Stimulated activated CD4-positive, alpha-beta T cell treated with anti-CD3 and anti-CD28 coated beads, Interleukin-12 subunit alpha, Interleukin-12 subunit beta, amount 100 ng/mL, for 48 hours (primary cell): ENCODE measurements at regions not wholly inside any gene's neighbourhood (a gene's known extent, or its start where the extent isn't known, plus 50 kb on each side); places are given as distances from the start of the nearest gene placed in this dataset.
"Not testable (repeated sequence)": the region's sequence is repeated elsewhere in the genome, so short reads cannot be mapped to it uniquely, and the experiment has no call there.

Experiments
- DNase-seq, 3 donors: peaks; one replicate each; pipeline ENCODE4 v3.0.0-alpha.2; 2020; ENCODE audit warnings: low read depth in 2 of 3, low spot score in 1 of 3

GRCh38 chr7:25698451-25699113 lies 453.4 kb upstream of the NFE2L3 start:
- no peak for DNase-seq

GRCh38 chr7:25700141-25700540 lies 451.9 kb upstream of the NFE2L3 start:
- not testable (repeated sequence) for DNase-seq

GRCh38 chr7:25704413-25704812 lies 447.6 kb upstream of the NFE2L3 start:
- DNase-seq, result no peak

GRCh38 chr7:25706764-25707163 lies 445.2 kb upstream of the NFE2L3 start:
- DNase-seq, result no peak

GRCh38 chr7:25707768-25708620 lies 444.0 kb upstream of the NFE2L3 start:
- DNase-seq, result no peak

GRCh38 chr7:25710959-25711358 lies 441.0 kb upstream of the NFE2L3 start:
- DNase-seq, result no peak

GRCh38 chr7:25711940-25712339 lies 440.1 kb upstream of the NFE2L3 start:
- DNase-seq, result no peak

- no peak for DNase-seq
Measured at GRCh38 chr7:25712500-25712899, 439.5 kb upstream of the NFE2L3 start.

GRCh38 chr7:25714013-25714412 lies 438.0 kb upstream of the NFE2L3 start:
- DNase-seq, result no peak

GRCh38 chr7:25716421-25716820 lies 435.6 kb upstream of the NFE2L3 start:
- DNase-seq, result no peak

GRCh38 chr7:25718596-25718995 lies 433.4 kb upstream of the NFE2L3 start:
- no peak for DNase-seq

GRCh38 chr7:25719190-25719896 lies 432.7 kb upstream of the NFE2L3 start:
- DNase-seq, result no peak

- no peak for DNase-seq
Measured at GRCh38 chr7:25720427-25720826, 431.6 kb upstream of the NFE2L3 start.

GRCh38 chr7:25722856-25723255 lies 429.1 kb upstream of the NFE2L3 start:
- DNase-seq, result no peak

- DNase-seq, result no peak
Measured at GRCh38 chr7:25725451-25725850, 426.5 kb upstream of the NFE2L3 start.

GRCh38 chr7:25726170-25726780 lies 425.7 kb upstream of the NFE2L3 start:
- DNase-seq, result no peak

GRCh38 chr7:25726781-25727311 lies 425.2 kb upstream of the NFE2L3 start:
- DNase-seq, result no peak

- no peak for DNase-seq
Measured at GRCh38 chr7:25727446-25727845, 424.6 kb upstream of the NFE2L3 start.

GRCh38 chr7:25727876-25728275 lies 424.1 kb upstream of the NFE2L3 start:
- no peak for DNase-seq

- no peak for DNase-seq
Measured at GRCh38 chr7:25731068-25731845, 420.7 kb upstream of the NFE2L3 start.
